C4-2B (cell line): ENCODE measurements at regions not wholly inside any gene's neighbourhood (a gene's known extent, or its start where the extent isn't known, plus 50 kb on each side); places are given as distances from the start of the nearest gene placed in this dataset.

Experiments used
- ZFX ChIP-seq: fragments of 450-650 bp; IDR thresholded peaks from 2 replicates; pipeline ENCODE4 v1.6.1; 2017
- TF ChIP-seq, protein P1 (sequence below): fragments of 450-650 bp; conservative IDR thresholded peaks from 2 replicates; pipeline ENCODE4 v1.5.1; 2017; ENCODE audit warnings: mild to moderate bottlenecking

DNA sequence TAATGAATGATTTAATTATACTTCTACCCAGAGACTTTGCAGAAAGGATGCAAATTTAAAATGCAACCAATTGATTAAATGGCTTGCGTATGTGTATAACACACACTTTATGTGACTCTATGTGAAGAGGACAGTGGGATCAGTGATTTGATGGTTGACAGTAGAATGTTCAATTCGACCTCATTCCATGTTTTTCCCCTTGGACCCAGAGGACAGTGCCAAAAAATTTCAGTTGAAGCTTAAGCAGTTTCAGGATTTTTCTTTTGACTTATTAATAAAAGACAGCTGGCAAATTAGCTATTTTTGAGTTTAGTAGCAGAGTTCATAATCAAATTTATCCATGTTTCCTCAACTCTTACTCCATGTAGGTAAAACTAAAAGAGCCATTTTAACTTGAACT lies 742.4 kb upstream of the NR2F2 start:
- TF ChIP-seq, protein P1, sequence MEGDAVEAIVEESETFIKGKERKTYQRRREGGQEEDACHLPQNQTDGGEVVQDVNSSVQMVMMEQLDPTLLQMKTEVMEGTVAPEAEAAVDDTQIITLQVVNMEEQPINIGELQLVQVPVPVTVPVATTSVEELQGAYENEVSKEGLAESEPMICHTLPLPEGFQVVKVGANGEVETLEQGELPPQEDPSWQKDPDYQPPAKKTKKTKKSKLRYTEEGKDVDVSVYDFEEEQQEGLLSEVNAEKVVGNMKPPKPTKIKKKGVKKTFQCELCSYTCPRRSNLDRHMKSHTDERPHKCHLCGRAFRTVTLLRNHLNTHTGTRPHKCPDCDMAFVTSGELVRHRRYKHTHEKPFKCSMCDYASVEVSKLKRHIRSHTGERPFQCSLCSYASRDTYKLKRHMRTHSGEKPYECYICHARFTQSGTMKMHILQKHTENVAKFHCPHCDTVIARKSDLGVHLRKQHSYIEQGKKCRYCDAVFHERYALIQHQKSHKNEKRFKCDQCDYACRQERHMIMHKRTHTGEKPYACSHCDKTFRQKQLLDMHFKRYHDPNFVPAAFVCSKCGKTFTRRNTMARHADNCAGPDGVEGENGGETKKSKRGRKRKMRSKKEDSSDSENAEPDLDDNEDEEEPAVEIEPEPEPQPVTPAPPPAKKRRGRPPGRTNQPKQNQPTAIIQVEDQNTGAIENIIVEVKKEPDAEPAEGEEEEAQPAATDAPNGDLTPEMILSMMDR = no peak
- TF ChIP-seq ZFX = no peak
